ENCODE measurements at regions not wholly inside any gene's neighbourhood (a gene's known extent, or its start where the extent isn't known, plus 50 kb on each side); places are given as distances from the start of the nearest gene placed in this dataset. TPM values are rescaled to one million over a fixed set of nuclear protein-coding genes. Genes with fewer than 3 reads are reported as not detected.

Small RNA genes in the stretch of these regions (small RNA-seq; reads per million reads assigned to genes)
- gene AL117339.3 (ENCODE audit: low replicate concordance) (not detected), gene RNU6-1118P (ENCODE audit: low replicate concordance) (not detected)

Data from lung (tissue), 1 donor.